DMS53 treated with DMSO at 0.1 percent for 48 hours (cell line): ENCODE measurements at regions not wholly inside any gene's neighbourhood (a gene's known extent, or its start where the extent isn't known, plus 50 kb on each side); places are given as distances from the start of the nearest gene placed in this dataset.
"Not testable (repeated sequence)": the region's sequence is repeated elsewhere in the genome, so short reads cannot be mapped to it uniquely, and the experiment has no call there.

Source experiments
- DNase-seq: peaks from one replicate; lab custom pipeline; 2025; ENCODE audit not compliant: unreplicated experiment; lab: John Stamatoyannopoulos, UW

DNA sequence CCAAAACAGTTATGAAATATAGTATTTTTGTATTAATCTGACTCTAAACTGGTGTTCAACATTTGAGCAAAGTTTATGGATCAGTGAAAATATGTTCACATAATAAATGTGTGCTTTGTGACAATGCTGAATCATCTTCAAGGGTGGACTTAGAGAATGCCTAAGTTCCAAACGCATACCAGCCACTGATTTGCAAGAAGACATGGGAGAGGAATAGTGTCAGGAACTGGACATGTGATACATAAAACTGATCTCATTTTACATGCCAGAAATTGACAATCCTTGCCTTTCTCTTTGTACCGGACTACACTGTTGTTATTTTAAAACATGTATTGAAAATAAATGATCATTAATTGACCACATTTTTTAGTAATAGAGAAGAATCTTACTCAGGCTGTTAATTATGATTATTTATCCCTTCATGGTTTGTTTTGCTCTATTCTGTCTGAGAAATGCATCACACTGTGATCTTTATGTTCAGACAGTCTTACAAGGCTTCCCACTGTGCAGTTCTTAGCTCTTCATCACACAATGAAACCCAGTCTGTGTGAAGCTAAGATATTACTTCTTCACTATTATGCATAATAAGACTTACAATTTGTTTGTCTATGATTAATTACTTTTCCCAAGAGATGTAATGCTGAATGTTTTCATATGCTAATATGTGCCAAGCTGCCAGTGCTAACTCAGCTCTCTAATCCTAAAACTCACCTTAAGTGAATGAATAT is 1180.6 kb upstream of the CDH8 start:
- DNase-seq, result no peak

GRCh38 chr16:63201851-63202250 is 1165.6 kb upstream of the CDH8 start:
- no peak for DNase-seq

GRCh38 chr16:63200940-63201339 is 1164.7 kb upstream of the CDH8 start:
- no peak for DNase-seq

DNA sequence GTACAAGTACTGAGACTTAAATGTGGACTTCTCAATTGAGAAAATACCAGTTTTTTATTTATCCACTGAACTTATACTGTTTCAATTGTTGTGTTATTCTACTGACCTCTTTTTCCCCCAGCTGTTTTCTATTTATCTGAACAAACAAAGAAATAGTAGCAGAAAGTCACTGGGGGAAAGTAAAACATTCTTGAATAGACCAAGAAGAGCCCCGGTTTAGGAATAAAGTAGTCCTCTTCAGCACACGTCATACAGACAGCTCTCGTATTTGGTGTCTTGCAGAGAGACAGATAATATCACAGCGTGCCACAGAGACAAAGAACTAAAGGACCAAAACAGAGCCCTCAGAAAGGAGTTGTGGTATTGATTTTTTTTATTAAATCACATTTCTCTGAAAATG is 1159.1 kb upstream of the CDH8 start:
- DNase-seq, result no peak

DNA sequence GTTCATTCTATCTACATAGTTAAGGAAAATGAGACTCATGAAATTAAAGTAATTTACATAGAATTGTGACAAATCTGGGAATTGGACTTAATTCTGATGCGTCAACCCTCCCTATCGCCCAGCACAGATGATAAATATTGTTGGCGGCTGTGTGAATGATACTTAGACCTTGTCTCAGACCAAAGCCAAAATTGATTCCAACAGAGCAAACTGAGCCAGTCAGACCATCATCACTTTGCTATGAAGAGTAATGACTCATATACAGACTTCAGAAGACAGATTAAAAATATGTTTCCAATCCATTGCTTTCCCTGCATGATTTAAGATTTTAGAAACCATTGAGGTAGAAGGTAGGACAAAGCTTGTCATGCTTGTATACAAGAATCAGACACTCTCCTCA is 1156.7 kb upstream of the CDH8 start:
- no peak for DNase-seq

DNA sequence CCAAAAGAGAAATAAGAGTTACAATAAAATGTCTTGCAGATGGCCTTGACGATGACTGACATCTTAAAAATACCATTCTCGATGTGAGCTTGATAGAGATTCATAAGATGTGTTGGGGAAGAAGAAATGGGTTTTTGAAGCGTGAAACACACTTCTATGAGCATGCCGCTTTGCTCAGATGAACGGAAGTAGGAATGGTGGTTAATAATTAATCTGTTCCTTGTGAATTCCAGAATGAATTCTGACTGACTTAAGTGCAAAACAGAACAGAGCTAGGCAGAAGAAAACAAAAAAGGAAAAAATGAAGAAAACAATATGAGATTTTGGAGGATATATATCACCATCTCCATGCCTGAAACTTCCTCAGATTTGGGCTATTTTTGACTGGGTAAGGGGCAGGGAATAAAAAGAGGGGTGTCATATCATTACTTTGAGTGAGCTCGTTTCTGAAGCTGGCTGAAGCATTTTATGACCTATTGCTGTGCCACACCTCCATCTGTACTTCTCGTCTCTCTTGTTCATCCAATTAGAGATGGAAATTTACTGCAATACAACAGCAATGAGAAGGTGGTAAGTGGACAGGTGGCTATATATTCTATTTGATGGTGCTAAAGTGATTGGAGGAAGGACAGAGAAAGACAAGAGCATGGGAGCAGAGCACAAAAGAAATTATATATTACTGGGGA is 1152.0 kb upstream of the CDH8 start:
- peak; percentile 63 for DNase-seq

DNA sequence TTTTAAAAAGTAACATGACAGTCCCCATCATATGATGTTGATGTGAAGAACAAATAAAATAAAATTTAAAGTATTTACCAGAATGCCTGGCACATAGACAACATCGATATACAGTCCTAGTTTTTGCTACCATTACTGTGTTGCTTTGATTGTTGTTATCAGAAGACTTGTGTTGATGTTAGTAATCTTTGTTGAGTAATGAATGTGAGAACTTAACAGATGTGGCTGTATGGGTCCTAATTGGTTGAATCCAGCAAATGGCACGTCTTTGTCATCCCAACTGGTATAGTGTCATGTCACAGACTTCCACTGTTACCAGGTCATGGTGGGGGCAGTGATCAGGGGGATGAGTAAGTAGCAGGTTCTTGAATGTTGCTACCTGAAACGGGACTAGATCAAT is 1151.4 kb upstream of the CDH8 start:
- DNase-seq, result no peak

DNA sequence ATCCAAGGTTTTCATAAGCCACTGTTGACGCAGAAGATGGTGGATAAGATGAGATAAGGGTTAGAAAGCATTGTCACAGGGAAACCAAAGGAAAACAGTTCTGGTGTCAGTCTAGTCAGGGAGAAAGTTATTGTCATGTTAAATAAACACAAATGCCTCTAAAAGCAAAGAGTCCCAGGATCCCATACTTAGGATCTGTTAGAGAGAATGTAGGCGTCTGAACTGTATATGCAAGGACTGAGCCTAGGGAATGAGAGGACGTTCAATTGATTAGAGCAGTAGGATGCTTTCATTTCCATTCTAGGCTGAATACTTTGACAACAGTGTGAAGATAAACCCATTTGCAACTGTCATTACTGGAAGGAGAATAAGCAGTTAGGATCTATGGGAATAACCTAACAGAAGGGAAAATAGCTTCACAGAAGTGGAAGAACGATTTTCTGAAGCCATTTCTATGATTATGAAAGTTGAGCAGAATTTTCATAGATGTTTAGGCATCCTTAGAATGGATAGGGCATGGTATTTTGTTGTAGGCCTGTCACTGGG is 1149.1 kb upstream of the CDH8 start:
- no peak for DNase-seq

DNA sequence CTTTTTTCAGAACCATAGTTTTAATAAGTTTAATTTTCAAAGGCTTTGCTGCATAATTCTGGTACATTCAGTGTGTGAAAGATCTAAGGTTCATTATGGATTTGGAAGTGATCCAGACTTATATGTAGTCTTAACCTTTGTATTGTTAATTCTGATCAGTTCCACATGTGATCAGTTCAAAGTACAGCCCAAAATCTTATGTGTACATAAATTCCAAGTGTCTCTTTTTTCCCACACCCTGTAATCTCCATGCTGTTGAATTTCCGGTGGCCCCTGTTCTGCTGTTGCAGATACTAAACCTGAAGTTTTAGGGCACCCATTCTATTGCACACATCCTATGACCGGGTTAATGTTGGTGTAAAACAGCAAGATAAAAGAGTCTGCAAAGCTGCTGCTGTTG is 1147.5 kb upstream of the CDH8 start:
- no peak for DNase-seq

GRCh38 chr16:63175313-63175712 is 1139.1 kb upstream of the CDH8 start:
- no peak for DNase-seq

DNA sequence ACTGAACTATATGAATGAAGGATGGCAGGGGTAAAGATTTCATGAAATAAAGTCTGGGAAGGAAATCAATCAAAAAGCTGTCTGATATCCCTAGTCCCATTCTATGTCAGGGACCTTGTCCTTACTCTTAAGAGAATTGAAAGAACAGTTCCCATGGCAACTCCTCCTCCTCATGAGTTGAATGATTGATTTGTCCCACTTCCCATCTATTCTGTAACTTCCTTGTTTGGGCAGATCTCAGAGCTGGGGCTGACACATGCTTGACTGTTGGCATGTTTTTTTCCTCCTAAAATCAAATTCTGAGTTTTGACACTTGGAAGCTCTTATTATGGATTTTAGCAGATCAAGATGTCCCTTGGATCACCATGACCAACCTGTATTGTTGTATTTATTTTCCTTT is 1138.6 kb upstream of the CDH8 start:
- DNase-seq, result no peak

GRCh38 chr16:63171545-63171944 is 1135.3 kb upstream of the CDH8 start:
- DNase-seq, result no peak

DNA sequence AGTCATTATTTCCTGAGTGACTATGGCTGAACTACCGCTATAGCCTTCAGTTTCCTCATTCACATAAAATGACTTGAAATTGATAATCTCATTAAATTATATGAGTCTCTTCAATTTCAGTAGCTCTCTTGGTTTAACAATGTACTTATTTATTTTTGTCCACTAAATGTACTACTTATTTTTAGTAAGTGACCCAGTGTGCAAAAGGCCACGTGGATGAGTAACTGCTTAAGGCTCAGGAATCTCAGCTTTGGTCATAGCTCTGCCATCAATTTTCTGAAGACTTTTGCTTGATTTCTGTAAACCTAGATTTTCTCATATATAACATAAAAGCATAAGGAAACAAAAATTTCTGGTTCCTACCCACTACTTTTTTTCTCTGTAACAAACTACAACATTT is 1132.9 kb upstream of the CDH8 start:
- DNase-seq, result no peak

DNA sequence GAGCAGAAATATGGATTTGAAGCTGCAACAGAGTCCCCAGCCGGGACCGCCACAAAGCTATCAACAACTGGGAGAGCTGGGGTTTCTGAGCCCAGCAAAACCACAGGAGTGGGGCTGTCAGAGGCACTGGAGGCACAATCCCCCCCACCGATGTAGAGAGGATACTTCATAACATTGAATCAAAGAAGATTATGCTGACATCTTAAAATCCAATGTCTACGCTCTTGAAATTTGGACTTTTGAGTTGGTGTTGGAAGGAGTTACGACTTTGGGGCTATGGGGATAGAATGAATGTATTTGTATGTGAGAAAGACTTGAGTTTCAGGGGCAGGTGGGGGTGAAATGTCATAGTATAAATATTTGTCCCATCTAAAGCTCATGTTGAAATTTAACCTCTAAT is 1121.6 kb upstream of the CDH8 start:
- no peak for DNase-seq

GRCh38 chr16:63146251-63146650 is 1110.0 kb upstream of the CDH8 start:
- no peak for DNase-seq

DNA sequence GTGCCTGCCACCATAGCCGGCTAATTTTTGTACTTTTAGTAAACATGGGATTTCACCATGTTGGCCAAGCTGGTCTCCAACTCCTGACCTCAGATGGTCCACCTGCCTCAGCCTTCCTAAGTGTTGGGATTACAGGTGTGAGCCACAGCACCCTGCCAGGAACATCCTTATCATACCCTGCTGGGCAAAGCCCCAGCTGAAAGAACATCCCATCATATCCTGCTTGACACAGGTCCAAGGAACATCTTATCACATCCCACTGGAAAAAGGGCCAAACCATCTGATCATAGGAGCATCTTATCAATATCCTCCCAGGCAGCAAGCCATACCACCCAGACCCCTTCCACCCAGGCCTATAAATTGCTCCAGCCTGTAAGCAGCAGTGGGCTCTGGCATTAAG is 1109.2 kb upstream of the CDH8 start:
- DNase-seq, result no peak

DNA sequence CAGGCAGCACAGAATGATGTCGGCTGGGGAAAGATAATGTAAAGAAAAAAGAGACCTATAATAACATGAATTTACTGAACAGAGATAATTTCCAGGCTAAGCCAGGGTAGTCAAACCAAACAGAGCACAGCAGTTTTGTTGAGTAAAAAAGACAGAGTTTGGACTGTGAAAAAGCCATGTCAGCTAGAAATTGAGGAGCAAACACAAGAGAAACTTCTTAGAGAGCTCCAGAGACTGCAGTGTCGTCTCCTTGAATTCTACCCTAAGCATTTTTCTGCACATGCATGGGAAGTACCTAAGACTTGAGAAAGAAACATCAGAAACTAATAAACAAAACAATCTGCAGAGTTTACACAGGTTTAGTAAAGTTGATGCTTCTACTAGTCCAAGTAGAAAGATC is 1098.8 kb upstream of the CDH8 start:
- no peak for DNase-seq

- DNase-seq, result no peak
These were observed 1095.3 kb upstream of the CDH8 start for GRCh38 chr16:63131503-63131902.

GRCh38 chr16:63130942-63131341 is 1094.7 kb upstream of the CDH8 start:
- no peak for DNase-seq

- DNase-seq, result no peak
These were observed 1093.3 kb upstream of the CDH8 start for GRCh38 chr16:63129411-63130125.

DNA sequence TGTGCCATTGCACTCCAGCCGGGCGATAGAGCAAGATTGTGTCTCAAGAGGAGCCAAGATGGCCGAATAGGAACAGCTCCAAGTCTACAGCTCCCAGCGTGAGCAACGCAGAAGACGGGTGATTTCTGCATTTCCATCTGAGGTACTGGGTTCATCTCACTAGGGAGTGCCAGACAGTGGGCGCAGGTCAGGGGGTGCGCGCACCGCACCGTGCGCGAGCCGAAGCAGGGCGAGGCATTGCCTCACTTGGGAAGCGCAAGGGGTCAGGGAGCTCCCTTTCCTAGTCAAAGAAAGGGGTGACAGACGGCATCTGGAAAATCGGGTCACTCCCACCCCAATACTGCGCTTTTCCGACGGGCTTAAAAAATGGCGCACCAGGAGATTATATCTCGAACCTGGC is 1083.7 kb upstream of the CDH8 start:
- DNase-seq, result not testable (repeated sequence)

DNA sequence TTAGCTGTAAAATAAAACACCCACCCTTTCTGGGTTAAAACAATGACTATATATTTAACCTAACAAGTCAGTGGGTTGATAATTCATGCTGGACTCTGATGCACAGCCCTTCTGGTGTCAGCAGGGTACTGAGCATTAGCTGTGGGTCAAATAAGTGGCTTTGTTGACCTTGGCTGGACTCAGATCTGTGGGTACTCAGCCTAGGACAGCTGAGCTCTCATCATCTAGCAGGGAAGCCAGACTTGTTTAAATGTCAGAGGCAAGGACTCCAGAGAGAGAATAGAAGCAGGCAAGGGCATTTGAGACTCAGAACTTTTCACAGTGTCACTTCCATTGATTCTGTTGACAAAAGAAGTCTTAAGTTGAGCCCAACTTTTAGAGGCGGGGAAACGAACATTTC is 1063.8 kb upstream of the CDH8 start:
- no peak for DNase-seq
